HUES6 (cell line): ENCODE measurements at regions not wholly inside any gene's neighbourhood (a gene's known extent, or its start where the extent isn't known, plus 50 kb on each side); places are given as distances from the start of the nearest gene placed in this dataset.
"Not testable (repeated sequence)": the region's sequence is repeated elsewhere in the genome, so short reads cannot be mapped to it uniquely, and the experiment has no call there.

ENCODE experiments used
- H3K27ac ChIP-seq: 2 replicates; pipeline ENCODE4 v1.7.0; 2013; ENCODE audit warnings: low read depth, mild to moderate bottlenecking, low read length, inconsistent platforms
- H3K27me3 ChIP-seq: 2 replicates; pipeline ENCODE4 v1.6.1; 2013; ENCODE audit warnings: low read length; ENCODE audit not compliant: control insufficient read depth, insufficient read depth
- H3K36me3 ChIP-seq: 2 replicates; pipeline ENCODE4 v1.6.1; 2013; ENCODE audit warnings: low read length; ENCODE audit not compliant: control insufficient read depth, insufficient read depth
- H3K4me1 ChIP-seq: 2 replicates; pipeline ENCODE4 v1.6.1; 2013; ENCODE audit warnings: low read length; ENCODE audit not compliant: control insufficient read depth, insufficient read depth
- H3K4me3 ChIP-seq: 2 replicates; pipeline ENCODE4 v1.5.1; 2013; ENCODE audit warnings: low read depth, low read length
- H3K9ac ChIP-seq: one replicate; pipeline ENCODE4 v1.6.1; 2013; ENCODE audit warnings: mild to moderate bottlenecking, low read length
- H3K9me3 ChIP-seq: 2 replicates; pipeline ENCODE4 v1.6.1; 2013; ENCODE audit warnings: low read depth, low read length; ENCODE audit not compliant: control insufficient read depth, insufficient read depth

DNA sequence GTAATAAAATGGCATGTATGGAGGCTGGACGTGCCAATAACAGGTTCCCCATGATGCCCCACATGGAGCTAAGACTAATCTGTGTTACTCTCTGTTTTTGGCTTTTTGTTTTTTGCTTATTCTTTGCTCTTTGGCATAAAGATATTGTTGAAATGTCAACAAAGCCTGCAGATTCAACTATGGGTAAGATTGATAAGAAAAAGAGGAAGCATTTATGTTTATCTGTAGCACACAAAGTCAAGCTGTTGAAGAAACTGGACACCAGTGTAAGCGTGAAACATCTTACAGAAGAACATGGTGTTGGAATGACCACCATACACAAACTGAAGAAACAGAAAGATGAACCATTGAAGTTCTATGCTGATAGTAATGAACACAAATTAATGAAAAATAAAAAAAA lies 402.7 kb downstream of the LTN1 start:
- H3K9ac ChIP-seq, result no peak overlapping the region
- no peaks in the 10 kb centered on the region for H3K36me3 ChIP-seq
- no peak overlapping the region for H3K4me3 ChIP-seq
- H3K27ac ChIP-seq, result no peak overlapping the region
- peaks cover 9% of the 10 kb centered on the region; the same call in 1 of the 2 replicates for H3K4me1 ChIP-seq
- H3K9me3 ChIP-seq, result no peaks in the 10 kb centered on the region
- H3K27me3 ChIP-seq, result no peaks in the 10 kb centered on the region

DNA sequence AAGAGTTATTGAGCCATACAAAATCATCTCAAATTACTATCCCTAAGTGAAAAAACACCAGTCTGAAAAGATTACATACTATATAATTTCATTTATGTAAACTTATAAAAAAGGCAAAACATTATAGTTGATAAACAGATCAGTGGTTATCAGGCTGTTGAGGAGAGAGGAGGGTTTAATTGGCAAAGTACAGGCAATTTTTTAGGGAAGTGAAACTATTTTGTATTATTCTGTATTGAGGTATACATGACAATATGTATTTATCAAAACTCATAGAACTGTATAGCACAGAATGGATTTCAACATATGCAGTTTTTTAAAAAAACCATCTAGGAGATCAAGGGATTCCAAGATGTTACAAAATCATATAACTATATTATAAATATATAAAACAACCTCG lies 403.7 kb downstream of the LTN1 start:
- no peaks in the 10 kb centered on the region for H3K9me3 ChIP-seq
- H3K4me3 ChIP-seq, result no peak overlapping the region
- H3K4me1 ChIP-seq, result peaks cover 9% of the 10 kb centered on the region; the same call in 1 of the 2 replicates
- no peak overlapping the region for H3K9ac ChIP-seq
- no peak overlapping the region for H3K27ac ChIP-seq
- no peaks in the 10 kb centered on the region for H3K27me3 ChIP-seq
- no peaks in the 10 kb centered on the region for H3K36me3 ChIP-seq

- Histone ChIP-seq H3K36me3 (no peaks in the 10 kb centered on the region), H3K4me3 (no peak overlapping the region), H3K27ac (no peak overlapping the region), H3K9me3 (no peaks in the 10 kb centered on the region), H3K9ac (no peak overlapping the region), H3K27me3 (no peaks in the 10 kb centered on the region), H3K4me1 (peaks cover 9% of the 10 kb centered on the region; the same call in 1 of the 2 replicates)
Measured at GRCh38 chr21:28587748-28588147, 404.9 kb downstream of the LTN1 start.

DNA sequence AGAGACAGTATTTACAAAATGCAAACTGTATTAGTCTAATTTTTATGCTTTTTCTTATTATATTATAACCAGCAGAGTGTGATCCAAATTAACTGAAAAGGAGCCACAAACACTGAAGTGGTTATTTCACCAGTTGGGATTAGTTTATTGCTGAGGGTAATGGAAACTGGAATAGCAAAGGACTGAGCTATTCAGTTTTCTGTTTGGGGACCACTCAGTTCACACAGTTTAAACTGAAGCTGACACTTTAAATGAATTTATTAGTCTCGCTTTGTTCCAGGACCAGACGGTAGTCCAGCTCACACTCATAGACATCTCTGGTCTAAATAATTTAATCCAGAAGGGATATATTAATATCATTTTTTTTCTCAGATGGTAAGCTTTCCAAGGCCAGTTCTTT lies 410.7 kb downstream of the LTN1 start:
- Histone ChIP-seq H3K4me1 (peaks cover 20% of the 10 kb centered on the region), H3K9ac (no peak overlapping the region), H3K9me3 (no peaks in the 10 kb centered on the region), H3K27ac (no peak overlapping the region), H3K27me3 (no peaks in the 10 kb centered on the region), H3K36me3 (no peaks in the 10 kb centered on the region), H3K4me3 (no peak overlapping the region)

GRCh38 chr21:28581311-28581731 lies 411.4 kb downstream of the LTN1 start:
- not testable (repeated sequence) for H3K9ac ChIP-seq, H3K27me3 ChIP-seq, H3K4me3 ChIP-seq, H3K9me3 ChIP-seq, H3K36me3 ChIP-seq
- peaks cover 20% of the 10 kb centered on the region for H3K4me1 ChIP-seq
- 0 out of 2 replicates have a peak overlapping the region, but pooled peaks have one; percentile 1 for H3K27ac ChIP-seq

DNA sequence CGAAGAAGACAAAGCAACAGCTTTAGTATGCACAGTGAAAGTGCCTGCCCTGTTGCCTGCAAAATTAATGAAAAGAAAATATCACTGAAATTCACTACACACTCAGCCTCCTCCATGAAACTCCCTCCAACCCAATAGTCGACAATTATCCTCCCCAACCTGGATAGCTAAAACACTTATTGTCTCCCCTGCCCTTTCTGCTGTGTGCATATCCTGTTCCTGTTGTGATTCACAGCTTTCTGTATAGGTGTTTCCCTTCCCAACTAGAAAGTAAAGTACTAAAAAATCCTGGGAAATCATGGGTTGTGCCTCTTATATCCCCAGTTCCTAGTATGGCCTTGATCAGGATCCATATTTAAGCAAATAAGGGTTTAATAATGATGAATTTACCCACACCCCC lies 412.1 kb downstream of the LTN1 start:
- peaks cover 20% of the 10 kb centered on the region for H3K4me1 ChIP-seq
- 0 out of 2 replicates have a peak overlapping the region, but pooled peaks have one; percentile 14 for H3K4me3 ChIP-seq
- H3K9me3 ChIP-seq, result peaks cover 6% of the 10 kb centered on the region; the same call in 1 of the 2 replicates
- no peak overlapping the region for H3K9ac ChIP-seq
- H3K36me3 ChIP-seq, result no peaks in the 10 kb centered on the region
- H3K27me3 ChIP-seq, result no peaks in the 10 kb centered on the region
- H3K27ac ChIP-seq, result 0 out of 2 replicates have a peak overlapping the region, but pooled peaks have one; percentile 1

GRCh38 chr21:28579986-28580550 lies 412.6 kb downstream of the LTN1 start:
- H3K9me3 ChIP-seq, result peaks cover 10% of the 10 kb centered on the region; the same call in 1 of the 2 replicates
- no peaks in the 10 kb centered on the region for H3K36me3 ChIP-seq
- H3K9ac ChIP-seq, result no peak overlapping the region
- no peak overlapping the region for H3K4me3 ChIP-seq
- no peaks in the 10 kb centered on the region for H3K27me3 ChIP-seq
- peaks cover 20% of the 10 kb centered on the region for H3K4me1 ChIP-seq
- H3K27ac ChIP-seq, result no peak overlapping the region

DNA sequence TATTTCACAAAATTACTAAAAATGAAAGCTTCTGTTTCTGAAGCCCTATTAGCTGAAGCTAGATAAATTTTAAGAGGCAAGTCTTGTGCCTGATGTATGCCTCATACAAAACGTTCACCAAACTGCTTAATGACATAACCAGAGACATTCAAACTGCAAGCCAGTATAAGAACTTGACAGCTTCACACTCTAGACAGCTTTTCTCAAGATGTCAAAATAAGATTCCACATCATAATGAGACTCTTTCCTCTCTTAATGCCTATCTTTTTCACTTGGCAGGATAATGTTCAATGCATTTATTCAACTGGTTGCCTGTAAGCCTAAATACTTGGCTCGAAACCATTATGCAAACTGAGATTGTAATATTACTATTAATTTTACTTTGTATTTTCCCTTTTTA lies 424.0 kb downstream of the LTN1 start:
- Histone ChIP-seq H3K27ac (no peak overlapping the region), H3K36me3 (no peaks in the 10 kb centered on the region), H3K4me3 (no peak overlapping the region), H3K27me3 (no peaks in the 10 kb centered on the region), H3K4me1 (no peaks in the 10 kb centered on the region), H3K9me3 (no peaks in the 10 kb centered on the region), H3K9ac (no peak overlapping the region)

- H3K9me3 ChIP-seq, result peaks cover 12% of the 10 kb centered on the region
- H3K9ac ChIP-seq, H3K27ac ChIP-seq, H3K4me1 ChIP-seq, H3K36me3 ChIP-seq, H3K27me3 ChIP-seq, H3K4me3 ChIP-seq: not testable (repeated sequence)
Measured at GRCh38 chr21:28563933-28564332, 428.7 kb downstream of the LTN1 start.

DNA sequence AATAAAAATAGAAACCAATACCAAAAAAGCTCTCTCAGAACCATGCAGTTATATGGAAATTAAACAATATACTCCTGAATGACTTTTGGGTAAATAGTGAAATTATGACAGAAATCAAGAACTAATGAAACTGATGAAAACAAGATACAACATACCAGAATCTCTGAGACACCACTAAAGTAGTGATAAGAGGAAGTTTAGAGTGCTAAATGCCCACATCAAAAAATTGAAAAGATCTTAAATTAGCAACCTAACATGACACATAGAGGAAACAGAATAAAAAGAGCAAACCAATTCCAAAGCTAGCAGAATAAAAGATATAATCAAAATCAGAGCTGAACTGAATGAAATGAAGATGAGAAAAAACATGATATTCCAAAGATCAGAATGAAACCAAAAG lies 430.9 kb downstream of the LTN1 start:
- Histone ChIP-seq H3K9ac (no peak overlapping the region), H3K27ac (no peak overlapping the region), H3K9me3 (peaks cover 12% of the 10 kb centered on the region), H3K36me3 (no peaks in the 10 kb centered on the region), H3K4me3 (no peak overlapping the region), H3K27me3 (no peaks in the 10 kb centered on the region), H3K4me1 (no peaks in the 10 kb centered on the region)

DNA sequence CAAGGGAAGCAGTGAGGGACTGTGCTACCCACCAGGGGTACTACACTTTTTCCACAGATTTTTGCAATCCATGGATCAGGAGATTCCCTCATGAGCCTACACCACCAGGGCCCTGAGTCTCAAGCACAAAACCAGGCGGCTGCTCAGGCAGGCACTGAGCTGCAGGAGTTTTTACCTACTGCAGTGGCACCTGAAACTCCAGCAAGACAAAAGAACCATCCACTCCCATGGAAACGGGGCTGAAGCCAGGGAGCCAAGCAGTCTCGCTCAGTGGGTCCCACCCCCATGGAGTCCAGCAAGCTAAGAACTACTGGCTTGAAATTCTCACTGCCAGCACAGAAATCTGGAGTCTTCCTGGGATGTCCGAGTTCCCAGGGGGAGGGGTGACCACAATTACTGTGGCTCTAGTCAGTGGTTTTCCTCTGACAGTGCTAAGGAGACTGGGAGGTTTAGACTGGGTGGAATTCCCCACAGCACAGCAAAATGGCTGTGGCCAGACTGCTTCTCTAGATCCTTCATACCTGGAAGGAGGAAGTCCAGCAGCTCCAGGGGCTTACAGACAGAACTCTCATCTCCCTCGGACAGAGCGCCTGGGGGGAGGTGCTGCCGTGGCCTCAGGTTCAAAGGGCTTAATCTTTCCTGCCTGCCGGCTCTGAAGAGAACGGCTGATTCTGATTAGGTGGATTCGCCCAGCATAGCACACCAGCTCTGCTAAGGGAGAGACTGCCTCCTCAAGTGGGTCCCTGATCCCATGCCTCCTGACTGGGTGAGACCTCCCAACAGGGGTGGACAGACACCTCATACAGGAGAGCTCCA lies 437.8 kb downstream of the LTN1 start:
- no peaks in the 10 kb centered on the region for H3K27me3 ChIP-seq
- no peak overlapping the region for H3K27ac ChIP-seq
- H3K9me3 ChIP-seq, result peaks cover 7% of the 10 kb centered on the region; the same call in 1 of the 2 replicates
- H3K4me1 ChIP-seq, result peaks cover 10% of the 10 kb centered on the region; the same call in 1 of the 2 replicates
- H3K4me3 ChIP-seq, result no peak overlapping the region
- H3K9ac ChIP-seq, result peak overlapping the region; percentile 16
- no peaks in the 10 kb centered on the region for H3K36me3 ChIP-seq
